HL-60 (cell line): ENCODE measurements at regions not wholly inside any gene's neighbourhood (a gene's known extent, or its start where the extent isn't known, plus 50 kb on each side); places are given as distances from the start of the nearest gene placed in this dataset.

Experiments
- DNase-seq, 2 experiments: peaks; one replicate each; pipeline ENCODE4 v3.0.0-alpha.2; 2010 to 2020; ENCODE audit warnings: low read depth in 1 of 2, low spot score in 1 of 2
- H3K27ac ChIP-seq: fragments of 250-450 bp; sonication (Bioruptor Pico); replicated peaks from 2 replicates; pipeline ENCODE4 v1.5.1; 2020; ENCODE audit warnings: mild to moderate bottlenecking, moderate library complexity
- H3K27me3 ChIP-seq: fragments of 250-450 bp; sonication (Bioruptor Pico); 2 replicates; pipeline ENCODE4 v1.5.1; 2021; ENCODE audit warnings: mild to moderate bottlenecking, moderate library complexity; ENCODE audit not compliant: insufficient read depth, poor library complexity, severe bottlenecking
- H3K4me3 ChIP-seq: replicated peaks from 2 replicates; pipeline ENCODE4 v1.5.1; 2011; ENCODE audit warnings: mild to moderate bottlenecking, control low read depth, low read length; ENCODE audit not compliant: insufficient read depth
- CTCF ChIP-seq: IDR thresholded peaks from one replicate; pipeline ENCODE4 v1.5.1; 2011; ENCODE audit warnings: low read length, control low read depth, inconsistent platforms; ENCODE audit not compliant: insufficient read depth
- GABPA ChIP-seq: IDR thresholded peaks from 2 replicates; pipeline ENCODE4 v1.6.1; 2012; ENCODE audit warnings: low read depth
- POLR2AphosphoS5 ChIP-seq: IDR thresholded peaks from 2 replicates; pipeline ENCODE4 v1.6.1; 2012; ENCODE audit warnings: low read depth
- REST ChIP-seq: IDR thresholded peaks from 2 replicates; pipeline ENCODE4 v1.6.1; 2012; ENCODE audit warnings: low read depth; ENCODE audit not compliant: insufficient replicate concordance
- SPI1 ChIP-seq: IDR thresholded peaks from 2 replicates; pipeline ENCODE4 v1.6.1; 2012; ENCODE audit warnings: low read depth, mild to moderate bottlenecking, borderline replicate concordance

- TF ChIP-seq GABPA (no peak), POLR2AphosphoS5 (no peak), CTCF (no peak), REST (no peak), SPI1 (no peak)
- Histone ChIP-seq H3K27ac (no peak overlapping the region), H3K4me3 (no peak overlapping the region), H3K27me3 (no peaks in the 10 kb centered on the region)
- no peak for DNase-seq
These were observed 190.7 kb upstream of the NECTIN1 start for GRCh38 chr11:119919656-119920055.

GRCh38 chr11:119918347-119918746, 189.3 kb upstream of the NECTIN1 start:
- no peak for DNase-seq
- H3K27me3 ChIP-seq = no peaks in the 10 kb centered on the region
- no peak overlapping the region for H3K4me3 ChIP-seq
- H3K27ac ChIP-seq = no peak overlapping the region
- TF ChIP-seq REST (no peak), SPI1 (no peak), GABPA (no peak), CTCF (no peak), POLR2AphosphoS5 (no peak)

GRCh38 chr11:119916568-119916967, 187.6 kb upstream of the NECTIN1 start:
- DNase-seq = no peak
- no peaks in the 10 kb centered on the region for H3K27me3 ChIP-seq

GRCh38 chr11:119912229-119912628, 183.2 kb upstream of the NECTIN1 start:
- H3K4me3 ChIP-seq = no peak overlapping the region
- H3K27me3 ChIP-seq = no peaks in the 10 kb centered on the region
- H3K27ac ChIP-seq = no peak overlapping the region
- no peak for DNase-seq
- TF ChIP-seq CTCF (no peak), REST (no peak), GABPA (no peak)

More at GRCh38 chr11:119916568-119916967, 187.6 kb upstream of the NECTIN1 start:
- Histone ChIP-seq H3K27ac (no peak overlapping the region), H3K4me3 (no peak overlapping the region)
- TF ChIP-seq POLR2AphosphoS5 = no peak
